ENCODE measurements at regions not wholly inside any gene's neighbourhood (a gene's known extent, or its start where the extent isn't known, plus 50 kb on each side); places are given as distances from the start of the nearest gene placed in this dataset.

GRCh38 chr18:73292156-73292555 lies 424.4 kb upstream of the NETO1 start:
- no peak for TF ChIP-seq CTCF (conservative IDR thresholded peaks at IDR 0.05)
- TF ChIP-seq ZFX (IDR thresholded peaks at IDR 0.05), result no peak

Data from C4-2B (cell line).